GM11168 (cell line): ENCODE measurements at regions not wholly inside any gene's neighbourhood (a gene's known extent, or its start where the extent isn't known, plus 50 kb on each side); places are given as distances from the start of the nearest gene placed in this dataset.

ENCODE experiments used
- in situ Hi-C: fragments of 300-500 bp; cut with MboI; formaldehyde crosslinking; loops from one replicate; pipeline ENCODE4 v1.12.0; 2022; ENCODE audit warnings: low sequenced_read_pairs; ENCODE audit not compliant: unreplicated experiment

DNA sequence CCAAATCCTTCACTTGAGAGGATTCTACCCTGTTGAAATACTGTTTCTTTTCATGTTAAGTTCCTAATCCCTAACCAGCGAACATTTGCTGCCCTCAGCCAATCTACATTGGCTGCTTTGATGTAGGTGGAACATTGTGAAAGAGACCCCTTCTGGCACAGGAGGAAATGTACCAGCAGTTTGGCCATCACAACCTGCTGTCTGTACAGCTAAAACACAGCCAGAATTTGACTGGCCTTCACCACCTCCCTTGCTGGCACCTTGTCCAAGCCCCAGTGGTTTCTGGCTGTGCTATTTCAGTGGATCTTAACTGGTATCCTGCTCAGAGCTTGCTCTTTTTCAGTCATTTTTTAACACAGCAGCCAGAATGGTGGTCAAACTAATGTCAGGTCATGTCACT is 202.1 kb upstream of the EPHA7 start:
- in situ Hi-C loops: no loop called here

DNA sequence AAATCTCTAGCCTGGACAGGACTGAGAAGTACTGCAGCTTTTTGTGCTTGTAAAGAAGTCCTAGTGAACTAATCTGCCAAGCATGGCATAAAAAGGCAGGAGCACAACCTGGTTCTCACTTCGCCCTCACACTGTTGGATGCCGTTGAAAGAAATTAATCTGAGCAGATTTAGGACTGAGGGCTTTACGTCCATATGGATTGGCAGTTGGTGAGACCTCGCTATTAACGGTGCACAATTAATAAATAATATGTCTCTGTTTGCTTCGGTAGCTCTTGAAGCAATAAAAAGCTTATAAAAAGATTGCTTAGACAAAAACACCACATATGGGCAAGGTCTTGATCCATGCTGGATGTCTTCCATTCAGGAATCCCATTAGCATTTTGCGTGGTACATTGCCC is 185.6 kb upstream of the EPHA7 start:
- in situ Hi-C loops: loop anchor here (5.0 kb wide), 1 partner anchor 63 kb away; no protein-coding TSS in a partner anchor

DNA sequence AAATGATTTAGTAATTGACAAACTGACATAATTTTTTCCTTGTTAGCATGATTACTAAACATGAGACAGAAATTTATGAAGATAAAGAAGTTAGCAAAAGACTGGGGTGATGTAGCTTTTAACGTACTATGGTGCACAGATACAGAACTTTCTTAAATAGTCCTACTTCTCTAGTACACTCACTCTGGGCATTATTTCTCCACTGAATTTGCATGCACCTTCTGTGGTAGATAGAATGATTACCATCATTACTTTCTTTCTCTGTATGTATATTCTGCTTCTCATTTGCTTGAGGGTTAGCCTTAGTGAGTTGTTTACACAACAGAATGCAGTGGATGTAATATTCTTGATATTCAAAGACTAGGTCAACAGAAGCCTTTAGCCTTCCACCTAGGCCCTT is 173.1 kb upstream of the EPHA7 start:
- in situ Hi-C loops: no loop called here

DNA sequence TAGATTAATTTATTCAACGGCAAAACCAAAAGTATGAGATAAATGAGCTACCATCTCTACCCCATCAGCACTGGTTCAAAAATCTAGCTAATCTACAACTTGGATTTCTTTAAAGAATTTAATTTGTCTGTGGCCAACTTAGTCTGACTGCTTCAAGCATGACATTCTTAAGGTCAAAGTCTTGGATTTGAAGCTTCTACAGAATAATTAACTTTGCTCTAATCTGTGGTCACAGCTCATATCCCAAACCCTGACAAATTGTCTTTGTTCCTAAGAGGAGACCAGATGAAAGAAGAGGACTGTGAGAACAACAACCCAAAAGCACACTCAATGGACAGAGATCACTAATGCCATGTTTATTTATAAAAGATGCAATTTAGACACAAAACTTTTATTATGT is 166.9 kb upstream of the EPHA7 start:
- in situ Hi-C loops: no loop called here

DNA sequence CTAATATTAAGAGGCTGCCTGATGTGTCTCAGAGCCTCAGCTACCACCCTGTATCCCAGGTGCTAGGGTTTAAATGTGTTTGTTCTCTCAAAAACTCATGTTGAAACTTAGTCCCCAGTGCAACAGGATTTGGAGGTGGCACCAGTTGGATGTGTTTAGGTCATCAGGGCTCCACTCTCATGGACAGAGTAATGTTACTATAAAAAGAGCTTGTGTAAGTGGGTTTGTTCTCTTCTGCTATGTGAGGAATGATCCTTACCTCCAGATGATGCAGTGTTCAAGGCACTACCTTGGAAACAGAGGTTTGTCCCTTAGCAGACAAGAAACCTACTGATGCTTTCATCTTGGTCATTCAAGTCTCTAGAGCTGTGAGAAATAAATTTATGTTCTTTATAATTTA is 164.9 kb upstream of the EPHA7 start:
- in situ Hi-C loops: no loop called here

DNA sequence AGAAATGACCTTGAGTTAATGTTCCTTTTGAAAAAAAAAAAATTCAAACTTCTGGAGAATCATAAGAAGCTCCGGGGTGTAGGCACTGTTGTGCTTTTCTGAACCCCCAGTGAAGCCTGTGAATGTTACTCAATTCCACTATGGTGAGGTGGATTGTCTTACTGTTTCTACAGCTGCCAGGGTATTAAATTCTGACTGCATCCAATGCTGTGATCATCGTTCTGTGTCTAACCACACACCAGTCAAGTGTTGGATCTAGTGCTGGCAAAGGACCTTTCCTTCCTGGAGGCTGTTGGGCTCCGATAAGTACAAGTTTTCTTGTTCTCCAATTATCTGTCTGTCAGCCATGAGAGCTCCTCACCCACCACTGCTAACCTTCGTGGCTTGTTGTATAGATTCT is 162.0 kb upstream of the EPHA7 start:
- in situ Hi-C loops: no loop called here

DNA sequence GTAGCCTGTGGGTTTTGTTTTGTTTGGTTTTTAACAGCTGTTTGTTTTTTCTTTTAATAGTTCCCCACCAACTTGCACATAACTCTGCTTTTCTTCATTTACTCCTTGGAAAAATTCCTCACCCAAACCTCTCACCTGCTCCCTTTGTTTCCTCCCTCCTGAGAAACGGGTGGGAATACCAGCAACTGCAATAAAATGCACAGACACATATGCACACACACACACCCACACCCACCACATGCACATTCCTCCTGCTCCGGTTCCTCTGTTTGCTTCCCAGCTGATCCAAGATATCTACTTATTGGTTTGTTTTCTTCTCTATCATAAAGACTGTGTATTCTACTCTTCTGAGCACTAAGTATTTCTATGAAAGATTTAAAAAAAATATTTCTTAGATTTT is 161.1 kb upstream of the EPHA7 start:
- in situ Hi-C loops: no loop called here

DNA sequence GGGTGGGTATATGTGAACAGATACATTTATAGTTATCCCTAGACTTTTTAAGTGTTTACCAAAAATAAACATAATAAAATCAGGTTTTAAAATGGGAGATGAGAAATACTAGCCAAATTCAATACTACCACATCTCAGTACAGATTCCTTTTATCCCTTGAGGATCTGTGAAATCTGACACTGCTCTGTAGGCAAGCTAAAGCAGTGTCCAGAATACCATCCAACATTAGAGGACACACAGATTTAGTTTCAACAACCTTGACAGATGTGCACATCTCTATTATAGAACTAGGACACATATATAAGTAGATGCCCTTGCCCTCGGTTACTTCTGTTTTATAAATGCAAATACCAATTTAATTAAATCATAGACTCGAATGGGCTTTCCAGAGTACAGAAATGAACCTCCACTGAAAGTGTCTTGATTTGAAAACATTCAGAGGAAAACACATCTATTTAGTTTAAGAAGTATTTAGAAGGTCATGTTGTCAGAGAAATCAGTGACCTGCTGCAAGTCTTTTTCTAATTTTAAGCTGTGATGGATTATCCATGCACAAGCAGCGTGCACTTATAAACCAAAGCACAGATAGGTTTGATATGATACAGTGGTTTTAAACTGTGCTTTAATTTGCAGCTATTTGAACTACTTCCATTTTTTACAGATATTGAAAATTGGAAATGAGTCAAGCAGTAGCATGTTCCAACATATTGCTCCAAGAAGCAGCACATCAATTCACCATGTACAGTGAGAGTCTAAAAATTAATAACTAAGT is 156.3 kb upstream of the EPHA7 start:
- in situ Hi-C loops: no loop called here

DNA sequence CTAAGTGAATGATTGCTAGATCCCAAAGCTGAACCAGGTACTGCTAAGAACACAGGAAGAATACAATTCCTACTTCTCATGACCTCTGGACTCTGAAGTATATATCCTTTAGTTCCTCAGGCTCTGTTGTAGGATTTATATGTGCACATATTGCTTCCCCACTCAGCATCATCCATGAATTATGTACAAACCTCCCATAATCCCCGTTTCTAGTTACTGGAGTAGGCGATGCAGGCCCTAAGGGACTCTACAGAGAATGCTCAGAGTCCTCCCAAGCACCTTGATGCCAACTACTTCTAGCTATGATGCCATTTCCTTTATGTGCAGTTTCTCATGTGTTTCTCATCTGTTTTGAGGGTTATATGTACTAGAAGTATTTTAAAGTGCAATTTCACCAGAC is 154.9 kb upstream of the EPHA7 start:
- in situ Hi-C loops: no loop called here

DNA sequence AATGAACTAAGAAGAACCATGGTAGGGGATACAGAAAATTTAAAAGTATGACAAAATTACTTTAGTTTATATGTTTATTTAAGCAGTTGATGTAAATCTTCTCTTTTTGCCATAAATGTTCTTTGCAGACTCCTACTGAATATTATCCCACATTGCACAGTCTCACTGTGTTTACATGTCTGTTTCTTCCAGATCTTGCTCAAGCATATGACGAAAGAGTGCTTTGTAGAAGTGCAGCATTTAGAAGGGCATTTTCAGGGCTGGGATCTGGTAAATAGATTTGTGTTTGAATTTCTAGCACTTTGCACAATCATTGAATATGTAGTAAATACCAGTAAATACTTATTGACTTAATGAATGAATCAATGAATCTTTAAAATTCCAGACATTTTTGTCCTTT is 152.0 kb upstream of the EPHA7 start:
- in situ Hi-C loops: no loop called here

DNA sequence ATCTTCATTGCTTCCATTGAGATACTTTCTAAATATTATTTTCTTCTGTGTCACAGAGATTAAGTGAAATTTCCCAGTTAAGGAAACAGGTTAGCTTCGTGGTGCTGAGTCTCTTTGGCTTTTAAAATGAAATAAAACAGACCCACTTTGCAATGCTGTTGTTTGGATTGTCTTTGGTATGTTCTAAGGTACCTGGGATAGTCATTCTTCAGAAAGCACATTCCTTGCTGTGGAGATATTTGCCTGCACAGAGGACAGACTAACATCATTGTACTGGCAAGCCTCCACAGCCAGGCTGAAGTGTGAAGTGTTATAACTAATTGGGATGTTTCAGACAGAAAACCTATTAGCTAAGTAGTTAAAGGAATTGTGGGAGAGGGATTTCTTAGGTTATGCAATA is 148.8 kb upstream of the EPHA7 start:
- in situ Hi-C loops: no loop called here

DNA sequence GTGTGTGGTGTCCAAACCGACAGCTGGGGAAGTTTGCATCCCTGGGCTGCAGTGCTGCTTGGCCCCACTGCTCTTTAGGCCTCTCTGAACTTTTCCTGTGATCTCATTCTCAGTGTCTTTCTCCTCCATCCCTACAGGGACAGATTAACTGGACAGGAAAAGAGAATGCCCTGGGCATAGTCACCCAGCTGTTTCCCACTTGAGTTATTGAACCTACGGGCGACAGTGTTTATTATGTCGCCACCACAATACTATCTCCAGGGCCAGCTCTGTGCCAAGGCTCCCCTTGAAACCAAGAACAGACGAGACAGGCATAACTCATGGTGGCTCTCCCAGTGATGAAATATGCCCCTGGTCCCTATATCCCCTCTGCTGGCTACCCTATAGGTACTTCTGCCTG is 147.8 kb upstream of the EPHA7 start:
- in situ Hi-C loops: no loop called here

DNA sequence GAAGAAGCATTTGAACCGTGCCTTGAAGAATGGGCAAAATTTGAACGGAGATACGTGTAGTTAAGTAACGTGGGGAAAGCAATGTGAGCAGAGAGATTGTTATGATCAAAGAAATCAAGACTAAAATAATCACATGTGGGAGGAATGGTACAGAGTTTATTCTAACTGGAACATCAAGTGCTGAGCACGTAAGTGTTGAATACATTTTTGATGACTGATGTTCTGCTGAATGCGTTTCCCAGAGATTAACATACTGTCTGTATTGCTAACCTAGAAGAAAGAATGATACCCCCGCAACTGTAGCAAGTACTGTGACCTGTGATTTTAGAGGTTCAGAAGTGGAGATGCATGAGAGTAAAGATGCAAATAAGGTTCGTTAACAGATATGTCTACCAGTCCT is 146.9 kb upstream of the EPHA7 start:
- in situ Hi-C loops: no loop called here

DNA sequence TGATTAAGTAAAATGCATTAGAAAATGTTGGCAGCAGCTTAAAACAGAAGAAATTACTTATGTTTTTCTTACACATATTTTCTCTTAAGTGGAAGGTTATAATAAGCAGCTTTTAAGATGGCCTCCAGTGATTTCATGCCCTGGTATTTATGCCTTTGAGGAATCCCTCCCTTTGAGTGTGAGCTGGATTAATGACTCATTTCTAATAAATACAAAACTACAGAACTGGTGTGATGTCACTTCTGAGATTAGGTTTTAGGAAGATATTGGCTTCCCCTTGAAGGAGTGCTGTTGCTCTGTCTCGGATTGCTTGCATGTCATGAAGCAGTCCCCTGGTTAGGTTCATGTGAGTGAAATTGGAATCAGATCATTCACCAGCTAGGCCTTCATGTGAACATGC is 143.2 kb upstream of the EPHA7 start:
- in situ Hi-C loops: no loop called here

DNA sequence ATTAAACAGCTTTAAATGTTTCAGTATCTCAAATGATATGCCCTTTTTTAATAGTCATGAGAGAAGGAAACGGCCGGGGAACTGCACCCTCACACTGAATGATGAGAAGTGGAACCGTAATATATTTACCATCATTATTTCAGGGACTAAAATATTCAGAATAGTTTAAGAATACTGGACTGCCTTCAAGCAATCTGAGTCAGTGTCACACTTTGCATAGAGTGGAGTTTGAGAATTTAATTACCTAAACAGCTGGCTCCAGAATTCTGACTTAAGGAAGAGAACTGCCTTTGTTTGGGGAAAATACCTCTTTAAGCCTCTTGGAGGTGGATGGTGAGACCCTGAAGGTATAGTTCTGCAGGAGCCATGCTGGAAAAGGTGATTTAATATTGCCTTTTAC is 135.9 kb upstream of the EPHA7 start:
- in situ Hi-C loops: no loop called here

DNA sequence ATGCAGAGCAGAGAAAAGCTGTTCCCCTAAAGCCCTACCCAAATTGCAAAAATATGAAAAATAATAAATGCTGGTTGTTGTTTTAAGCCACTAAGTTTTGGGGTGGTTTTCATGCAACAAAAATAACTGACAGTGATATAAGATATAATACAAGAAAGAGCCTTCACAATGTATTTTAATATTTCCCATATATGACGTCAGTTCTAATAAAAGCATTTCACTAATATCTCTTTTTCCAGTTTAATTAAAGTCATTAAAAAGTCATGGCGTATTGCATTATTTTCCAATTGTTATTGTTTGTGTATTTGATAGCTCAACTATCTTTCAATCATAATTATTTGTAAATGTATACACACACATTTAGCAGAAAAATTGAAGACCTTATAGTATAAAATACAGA is 134.7 kb upstream of the EPHA7 start:
- in situ Hi-C loops: no loop called here

DNA sequence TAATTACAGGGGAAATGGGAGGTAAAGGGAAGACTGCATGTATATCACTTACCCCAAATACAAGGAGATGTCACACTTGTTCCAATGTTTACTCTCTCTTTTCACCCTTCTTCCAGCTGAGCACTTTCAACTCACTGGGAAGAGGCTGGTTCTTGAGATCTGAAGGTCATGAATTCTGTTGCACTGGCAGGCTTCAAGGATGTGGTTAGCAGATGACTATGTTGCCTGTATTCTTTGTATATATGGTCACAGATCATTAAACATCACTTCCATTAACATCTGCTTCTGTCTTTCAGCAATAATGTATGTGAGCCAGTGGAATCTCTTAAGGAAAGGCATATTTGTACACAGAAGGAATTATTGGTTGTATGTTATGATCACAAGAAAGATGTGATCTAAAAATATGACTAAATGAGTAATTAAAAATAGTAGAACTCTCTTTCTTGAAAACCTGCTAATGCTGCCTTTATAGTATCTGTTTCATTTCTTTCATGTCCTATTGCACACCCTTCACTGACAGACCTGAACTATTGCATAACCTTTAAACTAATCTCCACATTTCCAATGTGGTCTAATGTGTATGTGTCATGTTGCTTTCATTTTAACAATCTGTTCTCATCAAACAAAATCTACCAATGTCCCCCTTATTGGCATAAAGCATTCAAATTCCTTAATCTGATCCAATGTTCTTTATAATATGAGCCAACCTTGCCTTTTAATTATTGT is 131.4 kb upstream of the EPHA7 start:
- in situ Hi-C loops: no loop called here

DNA sequence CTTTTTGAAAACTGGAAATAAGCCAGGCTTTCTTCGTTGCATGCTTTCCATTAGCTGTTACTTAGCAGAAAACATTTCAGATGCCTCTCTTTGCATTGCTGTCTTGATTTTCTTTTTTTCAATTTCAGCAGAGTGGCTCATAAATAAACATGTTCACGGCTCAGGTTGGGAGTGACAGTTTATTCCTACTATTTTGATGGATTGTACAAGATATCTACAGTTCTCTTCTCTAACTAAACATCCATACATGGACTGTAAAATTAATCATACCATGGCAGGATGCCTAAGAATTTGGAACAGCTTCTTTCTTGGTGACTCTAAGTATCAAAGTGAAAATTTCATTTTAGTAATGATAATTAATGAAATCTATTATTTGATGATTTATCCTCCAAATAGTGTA is 130.5 kb upstream of the EPHA7 start:
- in situ Hi-C loops: no loop called here

DNA sequence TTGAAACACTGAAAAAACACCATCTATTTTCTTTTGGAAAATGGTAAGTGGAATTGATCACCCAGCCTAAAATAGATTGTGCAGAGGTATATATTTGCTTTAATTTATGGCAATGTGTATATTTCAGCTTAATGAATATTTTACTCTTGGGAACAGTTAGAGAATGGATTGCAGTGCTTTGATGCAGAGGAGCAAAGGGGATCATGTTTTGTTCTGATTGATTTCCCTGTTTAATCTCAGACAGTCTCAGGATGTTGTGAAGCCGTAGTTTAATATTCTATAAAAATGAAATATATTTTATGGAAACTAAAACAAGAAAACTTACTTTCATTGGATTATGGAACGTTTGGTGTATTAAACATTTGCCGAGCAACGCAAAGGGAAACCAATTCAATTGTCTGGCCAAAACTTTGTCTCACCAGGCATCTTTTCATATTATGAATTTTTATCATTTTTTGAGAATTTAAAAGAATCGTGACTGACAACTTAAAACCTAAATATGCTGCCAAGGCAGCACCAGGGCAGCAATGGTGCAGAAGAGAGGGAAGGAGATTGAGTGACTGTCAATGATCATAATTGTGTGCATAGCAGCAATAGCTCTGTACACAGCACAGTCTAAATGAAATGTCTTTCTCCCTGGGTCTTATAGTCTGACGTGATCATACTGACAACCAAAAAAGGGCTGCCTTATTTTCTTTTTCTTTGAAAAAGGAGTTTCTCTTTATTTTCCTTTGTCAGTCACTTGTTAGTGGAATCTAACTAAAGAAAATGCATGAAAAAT is 105.5 kb upstream of the EPHA7 start:
- in situ Hi-C loops: no loop called here

DNA sequence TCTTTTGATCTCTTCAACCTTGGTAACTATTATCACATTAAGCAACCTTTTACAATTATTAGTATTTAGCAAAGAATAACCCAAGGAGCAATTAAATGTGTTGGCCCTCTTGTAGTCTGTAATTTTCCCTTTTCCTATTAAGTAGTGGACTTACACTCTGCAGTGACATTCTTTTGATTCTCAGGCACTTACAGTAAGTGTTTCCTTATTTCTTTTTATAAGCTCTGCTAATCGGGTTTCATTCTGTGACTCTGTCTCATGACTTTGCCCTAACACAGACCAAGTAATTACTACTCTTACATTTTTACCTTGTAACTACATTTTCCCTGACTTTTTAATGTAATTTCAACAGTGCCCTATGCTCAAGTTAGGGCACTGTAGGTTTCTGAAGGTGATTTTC is 104.0 kb upstream of the EPHA7 start:
- in situ Hi-C loops: no loop called here

DNA sequence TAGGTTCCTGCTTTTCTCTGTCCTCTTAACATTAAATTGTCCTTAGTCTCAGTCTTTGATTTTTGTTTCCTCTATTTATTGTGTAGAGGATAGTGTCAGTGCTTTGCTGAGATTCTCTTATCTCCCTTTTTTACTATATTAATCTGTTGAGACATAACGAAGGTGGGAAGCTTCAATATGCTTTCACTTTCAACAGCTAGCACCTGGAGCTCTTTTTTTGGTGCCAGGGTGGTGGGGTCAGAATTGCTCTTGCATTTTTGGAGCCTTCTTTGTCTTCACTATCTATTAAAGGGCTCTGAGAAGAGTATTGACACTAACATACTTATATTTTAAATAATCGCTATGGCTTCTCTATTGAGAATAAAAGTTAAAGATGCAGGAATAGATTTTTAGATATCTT is 97.1 kb upstream of the EPHA7 start:
- in situ Hi-C loops: no loop called here
